ENCODE measurements at regions not wholly inside any gene's neighbourhood (a gene's known extent, or its start where the extent isn't known, plus 50 kb on each side); places are given as distances from the start of the nearest gene placed in this dataset.
A peak's percentile ranks its signal among the peaks of the same experiment; 100 is the strongest.

DNA sequence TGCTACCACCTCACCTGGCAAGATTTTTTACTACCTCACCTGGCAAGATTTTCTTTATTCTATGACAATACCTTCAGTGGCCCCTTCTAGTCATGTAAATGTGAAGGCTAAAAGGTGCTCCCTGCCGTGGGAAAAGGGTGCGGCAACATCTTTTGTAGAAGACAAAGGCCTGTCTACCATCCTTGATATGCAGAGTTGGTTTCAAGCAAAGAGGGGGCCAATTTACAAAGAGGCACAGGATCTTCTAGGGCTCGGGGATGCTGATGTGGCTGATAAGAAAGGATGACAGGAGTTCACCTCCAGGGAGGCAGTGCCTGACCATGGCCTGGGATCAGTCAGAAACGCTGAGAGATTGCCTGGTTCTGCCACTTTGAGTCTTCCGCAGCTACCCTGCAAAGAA is 165.4 kb upstream of the SLC1A4 start:
- Histone ChIP-seq H3K56ac (replicated peaks; ENCODE audit: insufficient read length, low read depth, low read length) (no peak overlapping the region), H3K4me1 (replicated peaks in 1 of 4; ENCODE audit: control insufficient read depth in 3 of 4, insufficient read depth in 4 of 4, low read length in 3 of 4) (peaks cover 0 to 15% (median 8%) of the 10 kb centered on the region in 4 experiments; a peak in 5 of 7 replicates), H3K79me1 (ENCODE audit: low read depth, low read length) (no peaks in the 10 kb centered on the region), H3K9me3 (ENCODE audit: insufficient read depth in 2 of 2, low read depth in 1 of 2, low read length in 1 of 2) (no peaks in the 10 kb centered on the region), H3K4me3 (ENCODE audit: extremely low read depth in 1 of 4, insufficient read depth in 2 of 4, low read depth in 3 of 4, low read length in 4 of 4) (no peak overlapping the region; a peak in 1 of 8 replicates), H3K27me3 (replicated peaks in 1 of 4; ENCODE audit: control insufficient read depth in 3 of 4, extremely low read depth in 1 of 4, insufficient read depth in 3 of 4, low read length in 3 of 4) (no peaks in the 10 kb centered on the region), H3K23me2 (ENCODE audit: low read depth, low read length) (no peaks in the 10 kb centered on the region; the same call in 1 of the 2 replicates), H3K23ac (ENCODE audit: insufficient read length) (no peak overlapping the region), H3K27ac (ENCODE audit: low read depth, low read length) (no peak overlapping the region), H4K20me1 (replicated peaks in 1 of 2; ENCODE audit: control insufficient read depth in 1 of 2, insufficient read depth in 2 of 2, low read length in 2 of 2) (no peaks in the 10 kb centered on the region), H2AK5ac (ENCODE audit: low read depth, low read length) (no peak overlapping the region), H3K79me2 (ENCODE audit: control insufficient read depth in 1 of 2, insufficient read depth in 2 of 2, low read length in 2 of 2) (no peaks in the 10 kb centered on the region), H2BK5ac (ENCODE audit: low read depth, low read length) (no peak overlapping the region), H3K9ac (replicated peaks in 1 of 4; ENCODE audit: extremely low read depth in 1 of 4, low read depth in 3 of 4, low read length in 3 of 4) (no peak overlapping the region), H2BK15ac (ENCODE audit: low read length) (no peak overlapping the region), H2BK120ac (replicated peaks; ENCODE audit: low read depth, low read length) (no peak overlapping the region), H3K4ac (replicated peaks; ENCODE audit: insufficient read length, low read depth, low read length) (no peak overlapping the region), H4K5ac (ENCODE audit: insufficient read length, low read depth, low read length) (no peak overlapping the region), H4K8ac (ENCODE audit: extremely low read depth, insufficient read depth, low read length) (no peak overlapping the region), H3K4me2 (ENCODE audit: insufficient read depth in 1 of 2, low read depth in 2 of 2, low read length in 2 of 2) (peak overlapping the region; percentile 19 to 52), H3K18ac (ENCODE audit: extremely low read depth, low read length) (no peak overlapping the region), H2AFZ (ENCODE audit: low read length) (no peak overlapping the region), H3K14ac (ENCODE audit: insufficient read length) (no peak overlapping the region), H3K36me3 (ENCODE audit: control insufficient read depth in 2 of 4, insufficient read depth in 4 of 4, low read length in 3 of 4) (no peaks in the 10 kb centered on the region), H2BK12ac (ENCODE audit: low read depth, low read length) (no peak overlapping the region), H2BK20ac (ENCODE audit: low read length) (no peak overlapping the region), H4K91ac (replicated peaks; ENCODE audit: insufficient read length, low read length) (no peak overlapping the region)
- DNase-seq (ENCODE audit: low read depth in 1 of 2, low spot score in 2 of 2) (peak in 1 of 2 experiments; percentile 80), FAIRE-seq (peak; percentile 87)
- ChIA-PET CTCF (ENCODE audit: partially characterized antibody) (interaction anchor here (0.6 to 1.6 kb wide), 6 partner anchors 8 to 215 kb away, joined by 3 to 8 read pairs (median 4); no protein-coding TSS in a partner anchor), POLR2A (ENCODE audit: partially characterized antibody) (interaction anchor here (0.7 to 1.8 kb wide), 3 partner anchors 15 to 171 kb away, joined by 3 to 4 read pairs (median 3); no protein-coding TSS in a partner anchor)
- WGBS, 2 experiments (ENCODE audit: extremely low coverage in 1 of 2, insufficient coverage in 1 of 2, insufficient read length in 1 of 2, insufficient replicate concordance in 2 of 2, low coverage in 1 of 2, low lambda C conversion rate in 2 of 2, missing lambda C conversion rate in 1 of 2), result 9% methylated on average over 5 of the region's 5 CpGs; no CpG with 5 or more reads in 1 of the 2 experiments

Measured in H1 (cell line).